DMS53 treated with DMSO at 0.1 percent for 48 hours (cell line): ENCODE measurements at regions not wholly inside any gene's neighbourhood (a gene's known extent, or its start where the extent isn't known, plus 50 kb on each side); places are given as distances from the start of the nearest gene placed in this dataset.
A peak's percentile ranks its signal among the peaks of the same experiment; 100 is the strongest.
"Not testable (repeated sequence)": the region's sequence is repeated elsewhere in the genome, so short reads cannot be mapped to it uniquely, and the experiment has no call there.

Experiments used
- DNase-seq: peaks from one replicate; lab custom pipeline; 2025; ENCODE audit not compliant: unreplicated experiment; lab: John Stamatoyannopoulos, UW

- DNase-seq, result peak; percentile 53
Observed at GRCh38 chr1:188769936-188770335, 1707.7 kb downstream of the BRINP3 start.

GRCh38 chr1:188778578-188778977 lies 1699.1 kb downstream of the BRINP3 start:
- DNase-seq, result no peak

GRCh38 chr1:188782220-188782841 lies 1695.3 kb downstream of the BRINP3 start:
- peak; percentile 85 for DNase-seq

GRCh38 chr1:188794969-188795368 lies 1682.7 kb downstream of the BRINP3 start:
- DNase-seq, result no peak

GRCh38 chr1:188812153-188812552 lies 1665.5 kb downstream of the BRINP3 start:
- DNase-seq, result not testable (repeated sequence)

GRCh38 chr1:188812836-188813573 lies 1664.7 kb downstream of the BRINP3 start:
- DNase-seq, result not testable (repeated sequence)

- DNase-seq, result no peak
Observed at GRCh38 chr1:188817814-188818213, 1659.8 kb downstream of the BRINP3 start.

GRCh38 chr1:188822248-188822647 lies 1655.4 kb downstream of the BRINP3 start:
- DNase-seq, result peak; percentile 29

GRCh38 chr1:188825471-188825870 lies 1652.2 kb downstream of the BRINP3 start:
- peak; percentile 38 for DNase-seq

- no peak for DNase-seq
Observed at GRCh38 chr1:188826800-188827199, 1650.9 kb downstream of the BRINP3 start.

GRCh38 chr1:188827400-188827799 lies 1650.3 kb downstream of the BRINP3 start:
- no peak for DNase-seq

GRCh38 chr1:188841111-188841696 lies 1636.5 kb downstream of the BRINP3 start:
- DNase-seq, result not testable (repeated sequence)

GRCh38 chr1:188846468-188846867 lies 1631.2 kb downstream of the BRINP3 start:
- DNase-seq, result no peak

GRCh38 chr1:188857526-188858087 lies 1620.1 kb downstream of the BRINP3 start:
- DNase-seq, result no peak

GRCh38 chr1:188867614-188868013 lies 1610.0 kb downstream of the BRINP3 start:
- DNase-seq, result no peak

GRCh38 chr1:188871164-188871563 lies 1606.5 kb downstream of the BRINP3 start:
- DNase-seq, result no peak

- DNase-seq, result no peak
Observed at GRCh38 chr1:188872376-188872775, 1605.3 kb downstream of the BRINP3 start.

GRCh38 chr1:188877668-188878067 lies 1600.0 kb downstream of the BRINP3 start:
- DNase-seq, result no peak

- DNase-seq, result no peak
Observed at GRCh38 chr1:188888386-188888785, 1589.3 kb downstream of the BRINP3 start.

- no peak for DNase-seq
Observed at GRCh38 chr1:188889166-188889565, 1588.5 kb downstream of the BRINP3 start.

- DNase-seq, result no peak
Observed at GRCh38 chr1:188891958-188892357, 1585.7 kb downstream of the BRINP3 start.

- DNase-seq, result no peak
Observed at GRCh38 chr1:188895611-188896010, 1582.1 kb downstream of the BRINP3 start.
